ENCODE measurements at regions not wholly inside any gene's neighbourhood (a gene's known extent, or its start where the extent isn't known, plus 50 kb on each side); places are given as distances from the start of the nearest gene placed in this dataset.

DNA sequence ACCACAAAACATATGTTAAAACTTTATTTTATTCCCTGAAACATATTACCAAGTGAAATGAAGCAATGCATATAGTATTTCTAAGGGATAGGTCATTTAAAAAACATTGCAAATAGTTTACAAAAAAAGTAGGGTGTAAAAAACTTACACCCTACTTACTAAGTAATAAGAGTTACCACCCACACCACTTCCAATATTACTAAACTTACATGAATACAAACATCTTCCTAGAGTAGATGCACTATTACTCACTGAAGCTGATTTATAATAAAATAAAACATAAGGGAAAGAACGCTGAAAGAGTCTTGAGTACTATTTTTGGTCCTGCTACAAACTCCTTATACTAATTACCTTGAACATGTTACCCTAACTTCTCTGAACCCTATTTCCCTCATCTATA, 289.4 kb downstream of the HINT1 start:
- intact Hi-C loops (cut with micrococcal nuclease) = no loop called here
- POLR2A ChIA-PET = no interaction called here

DNA sequence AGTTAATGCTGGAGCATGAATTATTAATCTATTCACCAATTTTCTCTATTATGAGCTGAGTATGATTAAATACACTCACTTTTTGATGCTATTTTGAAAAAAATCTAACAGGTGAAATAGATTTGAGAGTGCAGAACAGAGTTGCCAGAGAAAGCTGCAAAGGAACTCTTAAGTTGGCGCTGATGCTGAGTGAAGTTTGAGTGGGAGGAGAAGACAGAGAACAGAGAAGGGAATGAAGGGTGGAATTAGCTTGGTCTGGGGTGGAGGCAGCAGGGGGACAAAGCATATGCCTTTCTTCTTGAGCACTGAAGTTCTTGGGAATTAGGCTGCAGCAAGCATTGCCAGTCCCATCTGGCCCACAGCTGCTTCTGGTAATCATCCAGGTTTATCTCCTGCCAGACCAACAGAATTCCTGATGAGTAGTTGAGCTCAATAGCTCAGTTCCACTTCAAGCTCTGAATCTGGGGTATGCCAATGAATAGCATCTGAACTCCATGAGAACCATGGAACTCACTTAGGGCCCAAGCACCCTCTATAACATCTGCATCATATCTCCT, 290.1 kb downstream of the HINT1 start:
- ATAC-seq (no peak), DNase-seq (no peak)
- Mint-ChIP-seq H3K27me3 (no peaks in the 10 kb centered on the region), H3K27ac (no peak overlapping the region), H3K4me1 (ENCODE audit: low read depth) (no peaks in the 10 kb centered on the region), H3K9me3 (no peaks in the 10 kb centered on the region), H3K36me3 (ENCODE audit: low read depth) (no peaks in the 10 kb centered on the region), H3K4me3 (no peak overlapping the region)
- TF ChIP-seq, protein P1, sequence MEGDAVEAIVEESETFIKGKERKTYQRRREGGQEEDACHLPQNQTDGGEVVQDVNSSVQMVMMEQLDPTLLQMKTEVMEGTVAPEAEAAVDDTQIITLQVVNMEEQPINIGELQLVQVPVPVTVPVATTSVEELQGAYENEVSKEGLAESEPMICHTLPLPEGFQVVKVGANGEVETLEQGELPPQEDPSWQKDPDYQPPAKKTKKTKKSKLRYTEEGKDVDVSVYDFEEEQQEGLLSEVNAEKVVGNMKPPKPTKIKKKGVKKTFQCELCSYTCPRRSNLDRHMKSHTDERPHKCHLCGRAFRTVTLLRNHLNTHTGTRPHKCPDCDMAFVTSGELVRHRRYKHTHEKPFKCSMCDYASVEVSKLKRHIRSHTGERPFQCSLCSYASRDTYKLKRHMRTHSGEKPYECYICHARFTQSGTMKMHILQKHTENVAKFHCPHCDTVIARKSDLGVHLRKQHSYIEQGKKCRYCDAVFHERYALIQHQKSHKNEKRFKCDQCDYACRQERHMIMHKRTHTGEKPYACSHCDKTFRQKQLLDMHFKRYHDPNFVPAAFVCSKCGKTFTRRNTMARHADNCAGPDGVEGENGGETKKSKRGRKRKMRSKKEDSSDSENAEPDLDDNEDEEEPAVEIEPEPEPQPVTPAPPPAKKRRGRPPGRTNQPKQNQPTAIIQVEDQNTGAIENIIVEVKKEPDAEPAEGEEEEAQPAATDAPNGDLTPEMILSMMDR (IDR thresholded peaks at IDR 0.05) = no peak
- intact Hi-C loops (cut with micrococcal nuclease) = no loop called here
- ChIA-PET CTCF (interaction anchor here (1.0 kb wide), 1 partner anchor 9 kb away, joined by 3 read pairs; no protein-coding TSS in a partner anchor), POLR2A (no interaction called here)

More for the DNA sequence above, 289.4 kb downstream of the HINT1 start:
- DNase-seq = no peak
- Mint-ChIP-seq H3K4me1 (ENCODE audit: low read depth) (no peaks in the 10 kb centered on the region), H3K27me3 (no peaks in the 10 kb centered on the region), H3K27ac (no peak overlapping the region), H3K36me3 (ENCODE audit: low read depth) (no peaks in the 10 kb centered on the region), H3K9me3 (no peaks in the 10 kb centered on the region), H3K4me3 (no peak overlapping the region)
- TF ChIP-seq, protein P1 (IDR thresholded peaks at IDR 0.05) = no peak
- CTCF ChIA-PET = no interaction called here
- ATAC-seq = no peak

GRCh38 chr5:130871346-130872086, 293.5 kb downstream of the HINT1 start:
- H3K4me3 Mint-ChIP-seq = no peak overlapping the region
- peak; percentile 44 for DNase-seq
- no peaks in the 10 kb centered on the region for H3K9me3 Mint-ChIP-seq
- ChIA-PET CTCF (interaction anchor here (0.7 to 2.7 kb wide), 19 partner anchors 9 to 467 kb away, joined by 3 to 30 read pairs (median 4); no protein-coding TSS in a partner anchor), POLR2A (interaction anchor here (0.7 kb wide), 1 partner anchor 235 kb away, joined by 3 read pairs; no protein-coding TSS in a partner anchor)
- TF ChIP-seq, protein P1 (IDR thresholded peaks at IDR 0.05) = peak; percentile 70
- no peak overlapping the region for H3K27ac Mint-ChIP-seq
- H3K36me3 Mint-ChIP-seq (ENCODE audit: low read depth) = no peaks in the 10 kb centered on the region
- ATAC-seq = peak; percentile 82
- no peaks in the 10 kb centered on the region for H3K27me3 Mint-ChIP-seq
- intact Hi-C loops (cut with micrococcal nuclease) = loop anchor here (1.0 kb wide), 1 partner anchor 239 kb away; no protein-coding TSS in a partner anchor
- no peaks in the 10 kb centered on the region for H3K4me1 Mint-ChIP-seq (ENCODE audit: low read depth)

GRCh38 chr5:130870691-130871090, 294.4 kb downstream of the HINT1 start:
- DNase-seq = no peak
- Mint-ChIP-seq H3K9me3 (no peaks in the 10 kb centered on the region), H3K36me3 (ENCODE audit: low read depth) (no peaks in the 10 kb centered on the region), H3K4me3 (no peak overlapping the region), H3K4me1 (ENCODE audit: low read depth) (no peaks in the 10 kb centered on the region), H3K27me3 (no peaks in the 10 kb centered on the region), H3K27ac (no peak overlapping the region)
- ATAC-seq = no peak
- CTCF ChIA-PET = interaction anchor here (0.9 to 2.7 kb wide), 10 partner anchors 8 to 245 kb away, joined by 3 to 30 read pairs (median 9); no protein-coding TSS in a partner anchor
- TF ChIP-seq, protein P1 (IDR thresholded peaks at IDR 0.05) = no peak
- POLR2A ChIA-PET = no interaction called here
- intact Hi-C loops (cut with micrococcal nuclease) = loop anchor here (1.0 kb wide), 1 partner anchor 240 kb away; no protein-coding TSS in a partner anchor

All from activated CD8-positive, alpha-beta T cell treated with anti-CD3 and anti-CD28 coated beads for 36 hours (primary cell).